ENCODE measurements at regions not wholly inside any gene's neighbourhood (a gene's known extent, or its start where the extent isn't known, plus 50 kb on each side); places are given as distances from the start of the nearest gene placed in this dataset.

DNA sequence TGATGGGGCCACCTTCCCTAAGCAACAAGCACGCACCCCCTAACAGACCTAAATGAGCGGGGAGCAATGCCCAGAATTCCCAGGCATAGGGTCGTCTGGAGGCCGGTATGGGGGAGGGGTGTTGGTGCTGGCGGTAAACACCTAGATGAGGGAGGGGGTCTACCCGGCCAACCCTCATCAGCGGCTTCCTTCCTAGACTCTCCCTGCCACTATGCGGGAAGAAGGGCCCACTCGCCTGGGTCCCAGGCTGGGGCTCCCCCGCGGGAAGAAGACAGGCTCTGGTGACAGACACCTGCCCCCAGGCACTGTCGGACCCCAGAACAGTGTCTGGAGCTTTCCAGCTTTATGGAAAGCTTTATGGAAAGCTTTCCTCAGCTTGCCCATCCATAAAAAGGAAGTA is 519.0 kb upstream of the SEMA6A start:
- DNase-seq (ENCODE audit: low read depth): no peak
- H3K4me3 ChIP-seq (ENCODE audit: low read depth, low read length): no peak overlapping the region
- TF ChIP-seq, protein P1, sequence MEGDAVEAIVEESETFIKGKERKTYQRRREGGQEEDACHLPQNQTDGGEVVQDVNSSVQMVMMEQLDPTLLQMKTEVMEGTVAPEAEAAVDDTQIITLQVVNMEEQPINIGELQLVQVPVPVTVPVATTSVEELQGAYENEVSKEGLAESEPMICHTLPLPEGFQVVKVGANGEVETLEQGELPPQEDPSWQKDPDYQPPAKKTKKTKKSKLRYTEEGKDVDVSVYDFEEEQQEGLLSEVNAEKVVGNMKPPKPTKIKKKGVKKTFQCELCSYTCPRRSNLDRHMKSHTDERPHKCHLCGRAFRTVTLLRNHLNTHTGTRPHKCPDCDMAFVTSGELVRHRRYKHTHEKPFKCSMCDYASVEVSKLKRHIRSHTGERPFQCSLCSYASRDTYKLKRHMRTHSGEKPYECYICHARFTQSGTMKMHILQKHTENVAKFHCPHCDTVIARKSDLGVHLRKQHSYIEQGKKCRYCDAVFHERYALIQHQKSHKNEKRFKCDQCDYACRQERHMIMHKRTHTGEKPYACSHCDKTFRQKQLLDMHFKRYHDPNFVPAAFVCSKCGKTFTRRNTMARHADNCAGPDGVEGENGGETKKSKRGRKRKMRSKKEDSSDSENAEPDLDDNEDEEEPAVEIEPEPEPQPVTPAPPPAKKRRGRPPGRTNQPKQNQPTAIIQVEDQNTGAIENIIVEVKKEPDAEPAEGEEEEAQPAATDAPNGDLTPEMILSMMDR (IDR thresholded peaks at IDR 0.05; ENCODE audit: insufficient read depth, low read length): no peak

DNA sequence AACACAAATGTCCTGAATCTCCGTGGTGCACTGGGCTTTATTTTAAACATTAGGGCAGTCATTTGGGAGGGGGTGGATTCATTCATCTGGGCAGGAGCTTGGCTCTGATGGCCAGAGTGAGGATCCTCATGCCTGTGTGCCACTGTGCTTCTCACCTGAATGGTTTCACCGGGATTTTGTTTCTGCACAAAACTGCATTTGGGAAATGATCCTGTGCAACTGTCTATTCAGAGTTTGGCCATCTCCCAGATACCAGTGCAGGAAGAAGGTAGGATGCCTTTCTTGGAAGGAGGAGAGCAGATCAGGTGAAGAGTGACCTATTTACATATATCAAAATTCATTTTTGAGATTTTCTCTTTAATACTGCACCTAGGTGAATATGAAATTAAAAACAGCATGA is 514.4 kb upstream of the SEMA6A start:
- no peak for DNase-seq (ENCODE audit: low read depth)
- TF ChIP-seq, protein P1 (IDR thresholded peaks at IDR 0.05; ENCODE audit: insufficient read depth, low read length): no peak
- no peak overlapping the region for H3K4me3 ChIP-seq (ENCODE audit: low read depth, low read length)

DNA sequence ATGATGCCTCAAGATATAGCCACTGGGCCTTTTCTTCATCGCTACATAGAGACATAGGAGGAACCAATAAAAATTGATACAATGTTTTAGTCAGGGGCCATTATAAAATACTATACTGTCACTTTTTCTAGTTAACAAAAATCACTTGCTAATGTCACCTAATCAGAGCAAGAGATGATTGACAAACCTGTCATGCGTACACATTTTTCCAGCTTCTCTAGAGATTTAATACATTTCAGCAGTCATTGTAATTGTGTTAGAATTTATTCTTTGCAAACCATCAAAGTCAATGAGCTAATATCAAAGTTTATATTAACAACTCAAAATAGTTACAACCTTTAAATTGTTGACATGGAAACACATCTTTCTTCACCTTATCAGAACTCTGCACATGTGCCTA is 513.6 kb upstream of the SEMA6A start:
- no peak overlapping the region for H3K4me3 ChIP-seq (ENCODE audit: low read depth, low read length)
- no peak for DNase-seq (ENCODE audit: low read depth)
- TF ChIP-seq, protein P1 (IDR thresholded peaks at IDR 0.05; ENCODE audit: insufficient read depth, low read length): no peak

DNA sequence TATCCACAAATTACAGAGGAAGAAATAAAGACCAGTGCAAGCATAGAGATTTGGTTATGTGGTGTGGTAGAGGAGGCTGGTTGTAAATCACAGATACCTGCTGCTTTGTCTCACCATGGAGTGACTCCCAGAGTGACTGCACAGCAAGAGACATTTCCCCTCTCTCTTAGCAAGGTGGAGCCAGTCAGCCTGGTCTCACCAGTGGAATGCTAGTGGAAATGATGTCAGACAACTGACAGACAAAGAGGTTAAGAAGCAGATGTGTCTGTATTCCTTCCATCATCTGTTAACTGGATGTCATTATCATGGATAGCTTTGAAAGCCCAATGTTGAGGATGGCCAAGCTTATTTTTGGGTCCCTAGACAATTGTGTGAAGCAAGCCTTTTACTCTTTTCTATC is 509.4 kb upstream of the SEMA6A start:
- no peak overlapping the region for H3K4me3 ChIP-seq (ENCODE audit: low read depth, low read length)
- DNase-seq (ENCODE audit: low read depth): no peak
- TF ChIP-seq, protein P1 (IDR thresholded peaks at IDR 0.05; ENCODE audit: insufficient read depth, low read length): no peak

DNA sequence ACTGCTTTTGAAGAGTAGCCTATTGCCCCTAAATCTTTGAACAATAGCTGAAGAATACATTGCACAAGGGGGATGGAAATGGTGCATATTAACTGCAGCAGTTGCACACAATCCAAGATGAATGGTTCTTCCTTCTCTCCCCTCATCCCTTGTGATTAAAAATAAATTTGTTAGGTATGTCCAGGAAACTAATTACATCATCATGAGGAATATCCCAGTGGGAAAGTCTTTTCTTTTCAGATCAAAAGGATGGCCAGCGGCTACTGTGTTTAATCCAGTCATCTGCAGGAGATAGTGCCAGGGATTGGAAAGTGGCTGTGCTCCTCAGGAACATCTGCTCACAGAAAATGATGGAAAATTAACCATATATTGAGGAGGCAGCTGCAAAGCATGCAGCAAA is 508.4 kb upstream of the SEMA6A start:
- DNase-seq (ENCODE audit: low read depth): no peak
- H3K4me3 ChIP-seq (ENCODE audit: low read depth, low read length): no peak overlapping the region
- TF ChIP-seq, protein P1 (IDR thresholded peaks at IDR 0.05; ENCODE audit: insufficient read depth, low read length): no peak

DNA sequence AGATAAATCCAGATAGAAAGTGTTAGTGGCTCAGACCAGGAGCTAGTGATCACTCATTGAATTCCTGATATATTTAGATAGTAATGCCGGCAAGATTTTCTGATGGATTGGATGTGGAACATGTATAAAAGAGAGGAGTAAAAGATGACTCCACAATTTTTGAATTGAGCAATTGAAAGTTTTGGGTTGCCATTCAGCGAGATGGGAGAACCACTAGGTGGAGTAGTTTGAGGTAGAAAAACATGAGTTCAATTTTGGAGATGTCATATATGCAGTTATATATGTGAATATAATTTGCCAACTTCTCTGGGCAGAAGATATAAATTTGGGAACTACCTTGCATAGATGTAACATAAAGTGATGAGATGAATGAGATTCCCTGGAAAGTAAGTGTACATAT is 502.5 kb upstream of the SEMA6A start:
- no peak overlapping the region for H3K4me3 ChIP-seq (ENCODE audit: low read depth, low read length)
- no peak for DNase-seq (ENCODE audit: low read depth)
- TF ChIP-seq, protein P1 (IDR thresholded peaks at IDR 0.05; ENCODE audit: insufficient read depth, low read length): no peak

DNA sequence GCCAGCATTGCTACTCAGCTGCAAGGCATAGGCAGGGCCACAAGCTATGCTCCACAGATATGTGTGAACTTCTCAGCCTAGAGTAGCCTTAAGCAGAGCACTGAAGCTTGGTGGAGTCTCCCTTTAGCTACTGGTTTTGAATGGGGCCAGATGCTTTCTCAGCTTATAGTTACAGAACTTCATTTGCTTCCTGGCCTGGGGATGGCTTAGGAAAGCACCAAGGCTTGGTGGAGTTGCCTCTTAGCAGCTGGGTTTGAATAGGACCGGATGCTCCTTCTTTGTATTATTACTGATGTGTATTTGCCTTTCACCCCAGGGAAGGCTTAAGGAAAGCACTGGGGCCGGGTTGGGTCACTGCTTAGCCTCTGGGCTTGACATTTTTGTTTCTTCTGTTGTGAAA is 497.8 kb upstream of the SEMA6A start:
- TF ChIP-seq, protein P1 (IDR thresholded peaks at IDR 0.05; ENCODE audit: insufficient read depth, low read length): no peak
- H3K4me3 ChIP-seq (ENCODE audit: low read depth, low read length): no peak overlapping the region
- no peak for DNase-seq (ENCODE audit: low read depth)

All from fibroblast of the aortic adventitia (primary cell).